ENCODE measurements at regions not wholly inside any gene's neighbourhood (a gene's known extent, or its start where the extent isn't known, plus 50 kb on each side); places are given as distances from the start of the nearest gene placed in this dataset.

GRCh38 chr13:54356209-54356608 lies 1327.6 kb downstream of the OLFM4 start:
- Histone ChIP-seq H3K9me3 (ENCODE audit: control insufficient read depth, insufficient read depth, low read depth, low read length) (no peaks in the 10 kb centered on the region), H3K4me1 (ENCODE audit: control insufficient read depth, extremely low read depth, insufficient read depth, low read length) (no peaks in the 10 kb centered on the region), H3K27me3 (ENCODE audit: control insufficient read depth, insufficient read depth, low read length) (no peaks in the 10 kb centered on the region), H3K4me3 (replicated peaks in 1 of 4; ENCODE audit: control extremely low read depth in 1 of 4, insufficient read depth in 1 of 4, low read depth in 3 of 4, low read length in 4 of 4) (no peak overlapping the region), H3K9ac (ENCODE audit: insufficient read depth, low read length) (no peak overlapping the region), H2AFZ (ENCODE audit: low read length) (no peak overlapping the region), H3K27ac (ENCODE audit: insufficient read depth, low read length) (no peak overlapping the region), H3K79me2 (ENCODE audit: control insufficient read depth, insufficient read depth, low read length) (no peaks in the 10 kb centered on the region), H3K36me3 (ENCODE audit: control insufficient read depth, insufficient read depth, low read length) (no peaks in the 10 kb centered on the region), H3K4me2 (ENCODE audit: extremely low read depth, insufficient read depth, low read length) (no peak overlapping the region), H4K20me1 (ENCODE audit: control insufficient read depth, extremely low read depth, insufficient read depth, low read length) (no peaks in the 10 kb centered on the region)
- no peak for DNase-seq (ENCODE audit: low read depth in 2 of 2)
- TF ChIP-seq, protein P1, sequence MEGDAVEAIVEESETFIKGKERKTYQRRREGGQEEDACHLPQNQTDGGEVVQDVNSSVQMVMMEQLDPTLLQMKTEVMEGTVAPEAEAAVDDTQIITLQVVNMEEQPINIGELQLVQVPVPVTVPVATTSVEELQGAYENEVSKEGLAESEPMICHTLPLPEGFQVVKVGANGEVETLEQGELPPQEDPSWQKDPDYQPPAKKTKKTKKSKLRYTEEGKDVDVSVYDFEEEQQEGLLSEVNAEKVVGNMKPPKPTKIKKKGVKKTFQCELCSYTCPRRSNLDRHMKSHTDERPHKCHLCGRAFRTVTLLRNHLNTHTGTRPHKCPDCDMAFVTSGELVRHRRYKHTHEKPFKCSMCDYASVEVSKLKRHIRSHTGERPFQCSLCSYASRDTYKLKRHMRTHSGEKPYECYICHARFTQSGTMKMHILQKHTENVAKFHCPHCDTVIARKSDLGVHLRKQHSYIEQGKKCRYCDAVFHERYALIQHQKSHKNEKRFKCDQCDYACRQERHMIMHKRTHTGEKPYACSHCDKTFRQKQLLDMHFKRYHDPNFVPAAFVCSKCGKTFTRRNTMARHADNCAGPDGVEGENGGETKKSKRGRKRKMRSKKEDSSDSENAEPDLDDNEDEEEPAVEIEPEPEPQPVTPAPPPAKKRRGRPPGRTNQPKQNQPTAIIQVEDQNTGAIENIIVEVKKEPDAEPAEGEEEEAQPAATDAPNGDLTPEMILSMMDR (conservative IDR thresholded peaks at IDR 0.05 in 1 of 2, IDR thresholded peaks at IDR 0.05 in 1 of 2; ENCODE audit: low read depth in 1 of 2, low read length in 2 of 2): no peak
- no peak for TF ChIP-seq EZH2 (IDR thresholded peaks at IDR 0.05; ENCODE audit: low read length, missing control alignments)

DNA sequence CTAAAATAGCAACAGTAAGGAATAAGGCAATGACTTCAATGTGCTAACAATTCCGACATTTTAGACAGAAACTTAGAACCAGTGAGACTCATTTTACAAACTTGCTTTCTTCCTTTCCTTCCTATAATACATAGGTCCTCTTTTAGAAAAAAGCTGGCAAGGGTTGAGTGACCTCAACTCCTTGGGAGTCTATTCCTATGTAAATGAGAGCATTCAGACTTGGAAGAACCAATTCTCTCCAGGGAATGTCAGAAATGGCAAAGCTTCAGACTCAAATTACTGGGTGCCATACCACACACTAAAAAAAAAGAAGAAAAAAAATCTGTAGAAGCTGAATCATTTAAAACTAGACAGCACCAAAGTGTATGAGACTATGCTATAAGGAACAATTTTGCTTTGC lies 1328.2 kb downstream of the OLFM4 start:
- H4K20me1 ChIP-seq (ENCODE audit: control insufficient read depth, extremely low read depth, insufficient read depth, low read length): no peaks in the 10 kb centered on the region

DNA sequence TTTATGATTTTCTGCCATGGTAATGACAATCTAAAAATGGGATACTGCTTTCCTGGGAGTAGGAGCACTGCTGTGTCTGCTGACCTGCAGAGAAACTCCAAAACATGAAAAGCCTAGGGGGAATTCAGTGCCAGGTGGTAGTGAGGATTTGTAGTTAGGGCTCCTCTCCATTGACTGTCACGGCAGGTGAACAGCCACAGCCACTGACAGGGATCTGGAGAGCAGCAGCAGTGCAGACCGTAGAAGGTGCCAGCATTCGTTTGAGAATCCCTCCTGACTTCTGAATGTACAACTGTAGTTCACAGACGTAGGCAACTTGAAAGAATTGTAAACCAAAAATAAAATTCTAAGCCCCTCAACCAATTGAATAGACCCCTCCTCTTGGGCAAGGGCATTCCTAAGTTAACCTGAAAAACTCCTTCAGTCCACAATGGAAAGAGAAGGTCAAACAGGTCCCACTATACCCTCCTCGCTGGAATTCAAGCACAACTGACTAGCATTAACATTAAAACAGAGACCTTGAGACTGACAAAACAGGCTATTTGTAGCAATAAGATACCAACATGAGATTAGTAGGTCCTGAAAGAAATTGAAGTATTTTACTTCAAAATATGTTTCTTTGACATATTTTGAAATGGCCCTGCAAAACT lies 1328.8 kb downstream of the OLFM4 start:
- Histone ChIP-seq H2AFZ (ENCODE audit: low read length) (no peak overlapping the region), H3K36me3 (ENCODE audit: control insufficient read depth, insufficient read depth, low read length) (no peaks in the 10 kb centered on the region), H3K4me2 (ENCODE audit: extremely low read depth, insufficient read depth, low read length) (no peak overlapping the region), H4K20me1 (ENCODE audit: control insufficient read depth, extremely low read depth, insufficient read depth, low read length) (no peaks in the 10 kb centered on the region), H3K79me2 (ENCODE audit: control insufficient read depth, insufficient read depth, low read length) (no peaks in the 10 kb centered on the region), H3K4me1 (ENCODE audit: control insufficient read depth, extremely low read depth, insufficient read depth, low read length) (no peaks in the 10 kb centered on the region), H3K9ac (ENCODE audit: insufficient read depth, low read length) (no peak overlapping the region), H3K4me3 (replicated peaks in 1 of 4; ENCODE audit: control extremely low read depth in 1 of 4, insufficient read depth in 1 of 4, low read depth in 3 of 4, low read length in 4 of 4) (no peak overlapping the region), H3K27me3 (ENCODE audit: control insufficient read depth, insufficient read depth, low read length) (no peaks in the 10 kb centered on the region), H3K9me3 (ENCODE audit: control insufficient read depth, insufficient read depth, low read depth, low read length) (no peaks in the 10 kb centered on the region), H3K27ac (ENCODE audit: insufficient read depth, low read length) (no peak overlapping the region)
- DNase-seq (ENCODE audit: low read depth in 2 of 2): no peak
- TF ChIP-seq, protein P1 (conservative IDR thresholded peaks at IDR 0.05 in 1 of 2, IDR thresholded peaks at IDR 0.05 in 1 of 2; ENCODE audit: low read depth in 1 of 2, low read length in 2 of 2): no peak
- TF ChIP-seq EZH2 (IDR thresholded peaks at IDR 0.05; ENCODE audit: low read length, missing control alignments): no peak

More for the DNA sequence above, 1328.2 kb downstream of the OLFM4 start:
- Histone ChIP-seq H2AFZ (ENCODE audit: low read length) (no peak overlapping the region), H3K4me2 (ENCODE audit: extremely low read depth, insufficient read depth, low read length) (no peak overlapping the region), H3K9me3 (ENCODE audit: control insufficient read depth, insufficient read depth, low read depth, low read length) (no peaks in the 10 kb centered on the region), H3K4me3 (replicated peaks in 1 of 4; ENCODE audit: control extremely low read depth in 1 of 4, insufficient read depth in 1 of 4, low read depth in 3 of 4, low read length in 4 of 4) (no peak overlapping the region), H3K4me1 (ENCODE audit: control insufficient read depth, extremely low read depth, insufficient read depth, low read length) (no peaks in the 10 kb centered on the region), H3K36me3 (ENCODE audit: control insufficient read depth, insufficient read depth, low read length) (no peaks in the 10 kb centered on the region), H3K79me2 (ENCODE audit: control insufficient read depth, insufficient read depth, low read length) (no peaks in the 10 kb centered on the region), H3K27ac (ENCODE audit: insufficient read depth, low read length) (no peak overlapping the region), H3K9ac (ENCODE audit: insufficient read depth, low read length) (no peak overlapping the region), H3K27me3 (ENCODE audit: control insufficient read depth, insufficient read depth, low read length) (no peaks in the 10 kb centered on the region)
- no peak for DNase-seq (ENCODE audit: low read depth in 2 of 2)
- TF ChIP-seq EZH2 (IDR thresholded peaks at IDR 0.05; ENCODE audit: low read length, missing control alignments): no peak
- TF ChIP-seq, protein P1 (conservative IDR thresholded peaks at IDR 0.05 in 1 of 2, IDR thresholded peaks at IDR 0.05 in 1 of 2; ENCODE audit: low read depth in 1 of 2, low read length in 2 of 2): no peak
